SH-SY5Y (cell line): ENCODE measurements at regions not wholly inside any gene's neighbourhood (a gene's known extent, or its start where the extent isn't known, plus 50 kb on each side); places are given as distances from the start of the nearest gene placed in this dataset.

Source experiments
- GATA2 ChIP-seq: IDR thresholded peaks from 2 replicates; pipeline ENCODE4 v1.6.1; 2011; ENCODE audit warnings: mild to moderate bottlenecking, low read depth, low read length
- GATA3 ChIP-seq: IDR thresholded peaks from 2 replicates; pipeline ENCODE4 v1.6.1; 2011; ENCODE audit warnings: low read depth, mild to moderate bottlenecking, low read length, moderate library complexity

GRCh38 chr20:55446301-55446700 lies 559.0 kb downstream of the CBLN4 start:
- no peak for TF ChIP-seq GATA2
- TF ChIP-seq GATA3, result no peak
